SHP77 treated with DMSO at 0.1 percent for 48 hours (cell line): ENCODE measurements at regions not wholly inside any gene's neighbourhood (a gene's known extent, or its start where the extent isn't known, plus 50 kb on each side); places are given as distances from the start of the nearest gene placed in this dataset.
"Not testable (repeated sequence)": the region's sequence is repeated elsewhere in the genome, so short reads cannot be mapped to it uniquely, and the experiment has no call there.

Source experiments
- DNase-seq: peaks from one replicate; lab custom pipeline; 2025; lab: John Stamatoyannopoulos, UW

DNA sequence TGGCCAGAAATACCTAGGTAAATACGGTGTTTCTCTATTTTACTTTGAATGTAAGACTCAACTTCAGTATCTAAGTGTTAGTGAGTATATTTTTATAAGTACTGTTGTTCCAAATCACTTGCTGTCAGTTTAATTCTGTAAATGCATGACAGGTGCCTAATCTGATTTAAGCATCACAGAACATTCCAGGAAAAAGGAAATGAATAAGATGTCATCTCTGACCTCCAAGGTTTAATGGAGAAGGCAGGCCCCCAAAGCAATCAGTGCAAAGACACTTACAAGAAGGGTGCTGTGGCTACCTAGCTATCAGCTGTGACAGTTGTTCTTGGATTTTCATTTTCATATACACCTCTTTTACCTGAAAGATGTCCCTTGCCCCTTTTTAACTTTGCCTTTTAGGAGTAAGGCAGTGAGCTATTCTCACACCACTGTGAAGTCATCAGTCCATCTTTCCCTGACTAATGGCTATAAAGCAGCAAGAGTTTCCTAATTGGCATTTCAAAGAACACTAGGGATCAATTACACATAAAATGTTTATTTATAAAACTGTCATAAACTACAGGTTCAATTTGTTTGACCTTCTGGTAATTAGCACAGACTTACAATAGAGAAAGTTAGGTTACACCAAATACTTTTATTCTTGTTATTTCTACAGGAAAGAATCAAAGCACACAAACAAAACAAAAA is 427.6 kb downstream of the SPRY2 start:
- no peak for DNase-seq

DNA sequence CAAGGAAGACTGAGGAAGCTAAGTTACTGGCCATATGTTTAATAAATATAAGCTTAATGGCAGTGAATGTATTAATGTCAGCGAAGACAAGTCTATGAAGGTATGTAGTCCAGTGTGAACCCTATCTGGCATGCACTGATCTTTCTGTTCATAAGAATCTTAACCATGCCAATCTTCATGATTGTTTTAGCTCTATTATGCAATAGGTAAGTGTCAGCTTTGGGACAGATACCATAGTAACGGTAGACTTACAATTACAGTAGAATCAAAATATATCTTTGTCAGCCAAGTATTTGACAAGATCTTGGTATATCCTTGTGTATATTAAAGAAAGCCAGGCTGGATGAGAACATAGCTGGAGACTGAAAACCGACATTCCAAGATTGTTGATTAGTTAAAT is 428.5 kb downstream of the SPRY2 start:
- DNase-seq: no peak

GRCh38 chr13:79910875-79911540 is 429.9 kb downstream of the SPRY2 start:
- no peak for DNase-seq

DNA sequence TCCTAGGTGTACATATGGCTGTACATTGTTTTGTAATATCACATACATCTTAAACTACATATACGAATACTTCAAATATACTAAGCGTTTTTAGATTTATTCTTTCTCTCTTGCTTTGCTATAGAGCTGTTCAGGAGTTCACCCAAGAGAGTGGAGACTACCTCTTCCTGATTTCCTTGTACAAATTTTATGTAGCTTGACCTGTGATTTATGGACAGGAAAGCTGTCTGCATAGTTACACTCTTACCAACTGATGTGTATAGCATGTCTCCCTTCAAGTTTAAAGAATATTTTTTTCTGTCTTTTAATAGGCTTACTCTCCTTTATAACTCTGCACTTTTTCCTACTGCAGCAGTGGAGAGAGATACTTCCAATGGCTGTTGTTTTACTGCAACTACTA is 428.7 kb downstream of the NDFIP2 start:
- DNase-seq: no peak

GRCh38 chr13:79908381-79908780 is 427.4 kb downstream of the NDFIP2 start:
- DNase-seq: no peak

- DNase-seq: no peak
These were observed 426.6 kb downstream of the NDFIP2 start for GRCh38 chr13:79907527-79907926.

GRCh38 chr13:79906345-79906744 is 425.4 kb downstream of the NDFIP2 start:
- DNase-seq: no peak

DNA sequence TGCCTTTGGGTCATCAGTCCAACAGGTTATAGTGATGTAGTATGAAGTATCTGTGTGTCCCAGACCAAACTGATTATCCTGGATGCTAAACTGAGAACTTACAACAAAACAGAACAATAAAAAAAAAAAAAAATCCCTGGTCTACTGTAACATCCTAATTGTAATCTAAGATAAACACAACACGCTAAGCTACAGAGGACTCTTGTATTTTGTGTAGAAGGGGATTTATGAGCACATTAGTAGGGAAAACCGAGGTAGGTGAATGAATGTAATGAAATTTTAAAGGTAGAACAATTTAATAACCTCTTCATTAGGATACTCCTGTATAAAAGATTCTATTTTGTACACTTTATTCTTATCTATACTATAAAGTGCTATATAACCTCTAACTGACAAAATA is 424.1 kb downstream of the NDFIP2 start:
- no peak for DNase-seq

DNA sequence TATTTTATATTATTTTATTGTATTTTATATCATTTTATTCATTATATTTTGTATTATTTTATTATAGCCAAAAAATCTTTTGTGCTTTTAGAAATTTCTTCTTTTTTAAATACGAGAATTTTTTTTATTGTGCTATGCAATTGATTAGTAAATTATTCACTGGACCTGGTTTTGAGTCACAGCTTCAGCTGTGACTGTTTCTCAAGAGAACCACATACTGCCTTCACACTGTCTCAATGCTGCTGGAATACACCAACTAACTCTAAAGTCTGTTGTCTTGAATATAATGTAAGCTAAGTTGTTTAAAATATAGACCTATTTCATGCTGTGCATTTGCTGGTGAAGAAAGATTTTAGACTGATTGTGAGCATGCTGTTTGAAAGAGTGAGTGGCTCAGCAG is 423.6 kb downstream of the NDFIP2 start:
- no peak for DNase-seq

- no peak for DNase-seq
These were observed 420.4 kb downstream of the NDFIP2 start for GRCh38 chr13:79901336-79901735.

DNA sequence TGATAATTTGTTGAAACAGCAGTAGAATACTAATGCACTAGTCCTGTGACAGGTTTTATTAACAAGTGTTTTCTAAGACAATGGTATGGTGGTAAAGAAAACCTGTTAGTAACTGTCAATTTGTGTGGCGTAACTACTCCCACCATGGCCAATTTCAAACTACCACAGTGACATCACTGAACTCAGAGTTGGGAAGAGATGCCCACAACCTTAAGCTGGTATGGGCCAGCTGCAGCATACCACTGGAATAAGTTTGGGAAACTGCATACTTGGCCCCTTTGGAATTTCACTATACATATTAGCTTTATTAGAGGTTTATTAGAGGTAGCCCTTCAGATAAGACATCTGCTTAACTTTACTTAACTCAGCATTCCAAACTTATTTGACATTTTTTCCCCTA is 419.4 kb downstream of the NDFIP2 start:
- DNase-seq: no peak

GRCh38 chr13:79898996-79899395 is 418.0 kb downstream of the NDFIP2 start:
- DNase-seq: no peak

GRCh38 chr13:79898202-79898826 is 417.4 kb downstream of the NDFIP2 start:
- no peak for DNase-seq

DNA sequence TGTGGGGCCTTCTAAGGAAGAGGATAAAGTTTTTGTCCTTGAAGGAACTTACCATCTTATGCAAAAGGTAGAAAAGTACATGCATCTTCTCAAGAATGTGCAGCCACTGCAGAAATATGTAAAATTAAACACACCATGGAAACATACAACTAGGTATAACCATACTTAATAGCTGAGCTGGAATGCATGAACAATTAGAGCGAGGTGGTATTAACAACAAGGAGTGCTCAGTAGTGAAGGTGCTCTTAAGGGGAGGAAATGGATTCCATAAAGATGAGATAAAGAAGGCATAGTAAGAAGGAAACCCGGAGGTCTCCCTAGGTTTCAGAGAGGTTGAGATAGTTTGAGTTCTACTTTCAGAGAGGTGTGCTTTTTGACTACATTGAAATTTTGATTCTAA is 415.9 kb downstream of the NDFIP2 start:
- no peak for DNase-seq

- DNase-seq: no peak
These were observed 414.5 kb downstream of the NDFIP2 start for GRCh38 chr13:79895416-79895815.

DNA sequence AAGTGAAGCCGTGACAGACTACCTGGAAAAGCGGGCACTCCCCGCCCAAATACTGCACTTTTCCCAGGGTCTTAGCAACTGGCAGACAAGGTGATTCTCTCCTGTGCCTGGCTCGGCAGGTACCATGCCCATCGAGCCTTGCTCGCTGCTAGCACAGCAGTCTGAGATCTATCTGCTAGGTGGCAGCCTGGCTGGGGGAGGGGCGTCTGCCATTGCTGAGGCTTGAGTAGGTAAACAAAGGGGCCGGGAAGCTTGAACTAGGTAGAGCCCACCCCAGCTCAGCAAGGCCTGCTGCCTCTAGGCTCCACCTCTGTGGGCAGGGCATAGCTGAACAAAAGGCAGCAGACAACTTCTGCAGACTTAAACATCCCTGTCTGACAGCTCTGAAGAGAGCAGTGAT is 406.3 kb downstream of the NDFIP2 start:
- not testable (repeated sequence) for DNase-seq

DNA sequence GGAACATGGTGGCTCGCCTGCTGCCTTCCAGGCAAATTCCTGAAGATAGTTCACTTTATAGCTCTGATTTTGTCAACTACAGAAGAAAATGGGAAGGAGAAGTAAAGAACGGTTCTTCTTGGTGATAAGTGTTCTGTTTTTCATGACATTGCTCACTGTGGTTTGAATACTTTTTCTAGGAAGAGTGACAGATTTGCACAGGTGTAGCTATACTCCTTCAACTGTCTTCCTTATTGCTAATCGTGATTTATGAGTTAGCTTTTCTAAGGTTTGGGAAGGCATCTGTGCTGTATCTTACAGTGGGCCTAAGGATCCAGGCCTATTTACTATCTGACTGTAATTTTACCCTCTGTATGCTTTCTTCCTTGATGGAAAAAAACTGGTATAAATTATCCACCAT is 405.6 kb downstream of the NDFIP2 start:
- DNase-seq: no peak

GRCh38 chr13:79884890-79885289 is 403.9 kb downstream of the NDFIP2 start:
- DNase-seq: no peak

- DNase-seq: no peak
These were observed 402.3 kb downstream of the NDFIP2 start for GRCh38 chr13:79883216-79883615.

GRCh38 chr13:79880818-79881217 is 399.9 kb downstream of the NDFIP2 start:
- DNase-seq: no peak

GRCh38 chr13:79874396-79875360 is 393.7 kb downstream of the NDFIP2 start:
- no peak for DNase-seq

GRCh38 chr13:79871594-79871993 is 390.6 kb downstream of the NDFIP2 start:
- DNase-seq: no peak
